ENCODE measurements at regions not wholly inside any gene's neighbourhood (a gene's known extent, or its start where the extent isn't known, plus 50 kb on each side); places are given as distances from the start of the nearest gene placed in this dataset.

DNA sequence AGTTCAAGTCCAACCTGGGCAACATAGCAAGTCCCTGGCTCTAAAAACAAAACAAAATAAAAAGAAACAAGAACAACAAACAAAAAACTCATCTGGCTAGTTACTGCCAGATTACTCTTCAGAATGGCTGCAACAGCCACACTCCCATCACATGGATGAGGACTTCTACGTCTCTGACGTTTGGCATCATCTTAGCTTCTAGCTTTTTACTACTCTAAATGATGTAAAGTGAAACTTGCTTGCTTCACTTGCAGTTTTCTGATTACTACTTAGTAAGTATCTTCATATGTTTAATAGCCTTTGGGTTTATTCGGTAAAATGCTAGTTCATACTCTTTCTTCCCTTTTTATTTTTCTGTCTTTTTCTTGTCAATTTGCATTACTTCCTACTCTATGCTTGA lies 161.1 kb upstream of the CARMIL1 start:
- TF ChIP-seq POLR2A (IDR thresholded peaks at IDR 0.05; ENCODE audit: control extremely low read depth in 1 of 2, low read depth in 2 of 2, low read length in 2 of 2) (no peak), TAF1 (IDR thresholded peaks at IDR 0.05; ENCODE audit: low read depth, low read length) (no peak), BCL11A (IDR thresholded peaks at IDR 0.05; ENCODE audit: low read depth in 2 of 2, low read length in 2 of 2) (no peak), EP300 (IDR thresholded peaks at IDR 0.05; ENCODE audit: borderline replicate concordance in 1 of 2, low read depth in 2 of 2, low read length in 2 of 2) (no peak), CBX5 (IDR thresholded peaks at IDR 0.05; ENCODE audit: low read depth, low read length) (no peak), SP4 (IDR thresholded peaks at IDR 0.05; ENCODE audit: low read length) (no peak), GABPA (IDR thresholded peaks at IDR 0.05; ENCODE audit: borderline replicate concordance, insufficient read depth, low read length) (no peak), TCF12 (IDR thresholded peaks at IDR 0.05; ENCODE audit: low read depth, low read length) (no peak), JUN (IDR thresholded peaks at IDR 0.05; ENCODE audit: low read depth, low read length) (no peak), EZH2 (IDR thresholded peaks at IDR 0.05; ENCODE audit: low read depth, low read length, severe bottlenecking) (no peak), POLR2AphosphoS5 (IDR thresholded peaks at IDR 0.05; ENCODE audit: low read depth, low read length) (no peak)
- TF ChIP-seq, protein P1, sequence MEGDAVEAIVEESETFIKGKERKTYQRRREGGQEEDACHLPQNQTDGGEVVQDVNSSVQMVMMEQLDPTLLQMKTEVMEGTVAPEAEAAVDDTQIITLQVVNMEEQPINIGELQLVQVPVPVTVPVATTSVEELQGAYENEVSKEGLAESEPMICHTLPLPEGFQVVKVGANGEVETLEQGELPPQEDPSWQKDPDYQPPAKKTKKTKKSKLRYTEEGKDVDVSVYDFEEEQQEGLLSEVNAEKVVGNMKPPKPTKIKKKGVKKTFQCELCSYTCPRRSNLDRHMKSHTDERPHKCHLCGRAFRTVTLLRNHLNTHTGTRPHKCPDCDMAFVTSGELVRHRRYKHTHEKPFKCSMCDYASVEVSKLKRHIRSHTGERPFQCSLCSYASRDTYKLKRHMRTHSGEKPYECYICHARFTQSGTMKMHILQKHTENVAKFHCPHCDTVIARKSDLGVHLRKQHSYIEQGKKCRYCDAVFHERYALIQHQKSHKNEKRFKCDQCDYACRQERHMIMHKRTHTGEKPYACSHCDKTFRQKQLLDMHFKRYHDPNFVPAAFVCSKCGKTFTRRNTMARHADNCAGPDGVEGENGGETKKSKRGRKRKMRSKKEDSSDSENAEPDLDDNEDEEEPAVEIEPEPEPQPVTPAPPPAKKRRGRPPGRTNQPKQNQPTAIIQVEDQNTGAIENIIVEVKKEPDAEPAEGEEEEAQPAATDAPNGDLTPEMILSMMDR (IDR thresholded peaks at IDR 0.05; ENCODE audit: control extremely low read depth in 1 of 3, insufficient read depth in 1 of 3, low read depth in 1 of 3, low read length in 3 of 3) = no peak

Measured in H1 (cell line).